GM12892 (cell line): ENCODE measurements at regions not wholly inside any gene's neighbourhood (a gene's known extent, or its start where the extent isn't known, plus 50 kb on each side); places are given as distances from the start of the nearest gene placed in this dataset.

Experiments
- POLR2A ChIP-seq: IDR thresholded peaks from 2 replicates; pipeline ENCODE4 v1.6.1; 2011; ENCODE audit warnings: low read depth, low read length, control low read depth
- POLR2AphosphoS5 ChIP-seq: IDR thresholded peaks from 2 replicates; pipeline ENCODE4 v1.6.1; 2011; ENCODE audit warnings: low read depth, low read length, control low read depth
- TAF1 ChIP-seq: IDR thresholded peaks from 2 replicates; pipeline ENCODE4 v1.6.1; 2011; ENCODE audit warnings: low read depth, mild to moderate bottlenecking, control low read depth, low read length, borderline replicate concordance

GRCh38 chr13:73697166-73697565, 437.0 kb downstream of the KLF12 start:
- TF ChIP-seq POLR2A (no peak), POLR2AphosphoS5 (no peak), TAF1 (no peak)
